ENCODE measurements at regions not wholly inside any gene's neighbourhood (a gene's known extent, or its start where the extent isn't known, plus 50 kb on each side); places are given as distances from the start of the nearest gene placed in this dataset.

DNA sequence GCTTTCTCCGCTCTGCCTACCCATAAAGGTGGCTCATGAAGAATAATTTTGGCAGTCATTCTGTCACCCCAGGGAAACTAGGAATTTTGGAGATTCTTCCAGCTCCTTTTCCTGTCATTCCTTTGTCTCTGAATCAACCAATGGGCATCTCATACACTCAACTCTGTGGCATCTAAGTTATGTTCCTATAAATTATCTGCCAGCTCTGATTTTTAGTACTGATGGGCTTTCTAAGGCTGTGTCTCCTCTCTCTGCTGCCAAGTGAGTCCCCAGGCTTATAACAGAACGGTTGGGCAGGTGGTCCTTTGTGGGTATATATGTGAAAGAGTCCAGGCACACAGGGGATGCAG lies 226.8 kb downstream of the NMUR2 start:
- H3K9me3 ChIP-seq: no peaks in the 10 kb centered on the region
- no peak for FAIRE-seq
- H3K27ac ChIP-seq: no peak overlapping the region
- no peak for TF ChIP-seq HOXA7 (CRISPR knock-in tag; IDR thresholded peaks at IDR 0.05)
- no peak for TF ChIP-seq ZFP36 (IDR thresholded peaks at IDR 0.05; ENCODE audit: borderline replicate concordance, partially characterized antibody)
- no peak for TF ChIP-seq ZC3H11A (IDR thresholded peaks at IDR 0.05)
- TF ChIP-seq ESRRA (IDR thresholded peaks at IDR 0.05; ENCODE audit: borderline replicate concordance, low read length): no peak
- TF ChIP-seq SMC3 (IDR thresholded peaks at IDR 0.05): no peak
- TF ChIP-seq PHF8 (IDR thresholded peaks at IDR 0.05; ENCODE audit: borderline replicate concordance, low read depth): no peak
- no peak overlapping the region for H3K4me2 ChIP-seq
- DNase-seq (ENCODE audit: low read depth in 1 of 2, low spot score in 1 of 2): no peak
- CTCF ChIA-PET: interaction anchor here (1.1 kb wide), 1 partner anchor 35 kb away, joined by 3 read pairs; no protein-coding TSS in a partner anchor
- 19% methylated on average over 2 of the region's 2 CpGs for WGBS (ENCODE audit: missing lambda C conversion rate)
- no peaks in the 10 kb centered on the region for H3K4me1 ChIP-seq
- H3K4me3 ChIP-seq: no peak overlapping the region
- no peak for ATAC-seq
- POLR2A ChIA-PET: no interaction called here

DNA sequence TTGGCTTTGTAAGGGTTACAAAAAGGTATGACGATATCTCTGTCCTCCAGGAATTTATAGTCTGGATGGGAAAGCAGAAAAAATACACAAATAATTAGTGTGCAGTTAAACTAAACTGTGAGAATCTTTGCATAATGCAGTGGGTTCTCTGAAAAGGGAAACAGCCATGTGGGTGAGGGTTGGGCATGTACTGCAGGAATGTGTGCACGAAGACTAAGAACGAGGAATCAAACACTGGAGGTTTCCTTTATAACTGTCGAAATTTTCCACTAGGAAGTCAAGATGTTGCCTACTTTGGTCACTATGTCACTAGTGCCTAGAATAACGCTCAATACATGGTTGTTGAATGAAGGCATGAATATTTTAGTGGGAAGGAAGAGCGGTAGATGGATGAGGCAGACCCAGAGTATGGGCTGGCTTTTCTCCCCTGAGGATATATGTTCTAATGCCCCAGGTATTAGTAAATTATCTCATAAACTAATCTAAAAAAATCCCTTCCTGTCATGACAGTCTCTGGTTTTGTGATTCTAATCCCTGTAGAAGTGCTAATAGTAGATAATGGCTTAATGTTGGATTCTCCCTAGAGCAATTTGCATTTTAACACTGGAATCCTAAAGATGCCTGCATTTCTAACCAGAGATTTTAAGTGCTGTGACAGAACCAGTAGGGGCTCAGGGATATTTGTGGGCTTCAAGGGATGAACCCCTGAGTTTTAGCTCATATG lies 227.3 kb downstream of the NMUR2 start:
- Histone ChIP-seq H3K27ac (no peak overlapping the region), H3K4me1 (no peaks in the 10 kb centered on the region), H3K4me3 (no peak overlapping the region), H3K9me3 (no peaks in the 10 kb centered on the region), H3K4me2 (no peak overlapping the region)
- FAIRE-seq: no peak
- CTCF ChIA-PET: interaction anchor here (1.1 kb wide), 1 partner anchor 35 kb away, joined by 3 read pairs; no protein-coding TSS in a partner anchor
- POLR2A ChIA-PET: no interaction called here
- TF ChIP-seq, protein P1, sequence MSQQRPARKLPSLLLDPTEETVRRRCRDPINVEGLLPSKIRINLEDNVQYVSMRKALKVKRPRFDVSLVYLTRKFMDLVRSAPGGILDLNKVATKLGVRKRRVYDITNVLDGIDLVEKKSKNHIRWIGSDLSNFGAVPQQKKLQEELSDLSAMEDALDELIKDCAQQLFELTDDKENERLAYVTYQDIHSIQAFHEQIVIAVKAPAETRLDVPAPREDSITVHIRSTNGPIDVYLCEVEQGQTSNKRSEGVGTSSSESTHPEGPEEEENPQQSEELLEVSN (IDR thresholded peaks at IDR 0.05; ENCODE audit: borderline replicate concordance, low read depth): no peak
- TF ChIP-seq RNF2 (IDR thresholded peaks at IDR 0.05; ENCODE audit: borderline replicate concordance, low read depth) (no peak), MAZ (IDR thresholded peaks at IDR 0.05; ENCODE audit: borderline replicate concordance, low read depth, low read length) (no peak), POLR2AphosphoS2 (conservative IDR thresholded peaks at IDR 0.05; ENCODE audit: low read length) (no peak)
- TF ChIP-seq, protein P2, sequence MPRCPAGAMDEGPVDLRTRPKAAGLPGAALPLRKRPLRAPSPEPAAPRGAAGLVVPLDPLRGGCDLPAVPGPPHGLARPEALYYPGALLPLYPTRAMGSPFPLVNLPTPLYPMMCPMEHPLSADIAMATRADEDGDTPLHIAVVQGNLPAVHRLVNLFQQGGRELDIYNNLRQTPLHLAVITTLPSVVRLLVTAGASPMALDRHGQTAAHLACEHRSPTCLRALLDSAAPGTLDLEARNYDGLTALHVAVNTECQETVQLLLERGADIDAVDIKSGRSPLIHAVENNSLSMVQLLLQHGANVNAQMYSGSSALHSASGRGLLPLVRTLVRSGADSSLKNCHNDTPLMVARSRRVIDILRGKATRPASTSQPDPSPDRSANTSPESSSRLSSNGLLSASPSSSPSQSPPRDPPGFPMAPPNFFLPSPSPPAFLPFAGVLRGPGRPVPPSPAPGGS (IDR thresholded peaks at IDR 0.05): no peak
- TF ChIP-seq, protein P3, sequence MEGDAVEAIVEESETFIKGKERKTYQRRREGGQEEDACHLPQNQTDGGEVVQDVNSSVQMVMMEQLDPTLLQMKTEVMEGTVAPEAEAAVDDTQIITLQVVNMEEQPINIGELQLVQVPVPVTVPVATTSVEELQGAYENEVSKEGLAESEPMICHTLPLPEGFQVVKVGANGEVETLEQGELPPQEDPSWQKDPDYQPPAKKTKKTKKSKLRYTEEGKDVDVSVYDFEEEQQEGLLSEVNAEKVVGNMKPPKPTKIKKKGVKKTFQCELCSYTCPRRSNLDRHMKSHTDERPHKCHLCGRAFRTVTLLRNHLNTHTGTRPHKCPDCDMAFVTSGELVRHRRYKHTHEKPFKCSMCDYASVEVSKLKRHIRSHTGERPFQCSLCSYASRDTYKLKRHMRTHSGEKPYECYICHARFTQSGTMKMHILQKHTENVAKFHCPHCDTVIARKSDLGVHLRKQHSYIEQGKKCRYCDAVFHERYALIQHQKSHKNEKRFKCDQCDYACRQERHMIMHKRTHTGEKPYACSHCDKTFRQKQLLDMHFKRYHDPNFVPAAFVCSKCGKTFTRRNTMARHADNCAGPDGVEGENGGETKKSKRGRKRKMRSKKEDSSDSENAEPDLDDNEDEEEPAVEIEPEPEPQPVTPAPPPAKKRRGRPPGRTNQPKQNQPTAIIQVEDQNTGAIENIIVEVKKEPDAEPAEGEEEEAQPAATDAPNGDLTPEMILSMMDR (IDR thresholded peaks at IDR 0.05): no peak
- TF ChIP-seq, protein P4, sequence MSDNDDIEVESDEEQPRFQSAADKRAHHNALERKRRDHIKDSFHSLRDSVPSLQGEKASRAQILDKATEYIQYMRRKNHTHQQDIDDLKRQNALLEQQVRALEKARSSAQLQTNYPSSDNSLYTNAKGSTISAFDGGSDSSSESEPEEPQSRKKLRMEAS (IDR thresholded peaks at IDR 0.05): no peak
- ATAC-seq: no peak
- no peak for DNase-seq (ENCODE audit: low read depth in 1 of 2, low spot score in 1 of 2)
- 12% methylated on average over 6 of the region's 6 CpGs for WGBS (ENCODE audit: missing lambda C conversion rate)

DNA sequence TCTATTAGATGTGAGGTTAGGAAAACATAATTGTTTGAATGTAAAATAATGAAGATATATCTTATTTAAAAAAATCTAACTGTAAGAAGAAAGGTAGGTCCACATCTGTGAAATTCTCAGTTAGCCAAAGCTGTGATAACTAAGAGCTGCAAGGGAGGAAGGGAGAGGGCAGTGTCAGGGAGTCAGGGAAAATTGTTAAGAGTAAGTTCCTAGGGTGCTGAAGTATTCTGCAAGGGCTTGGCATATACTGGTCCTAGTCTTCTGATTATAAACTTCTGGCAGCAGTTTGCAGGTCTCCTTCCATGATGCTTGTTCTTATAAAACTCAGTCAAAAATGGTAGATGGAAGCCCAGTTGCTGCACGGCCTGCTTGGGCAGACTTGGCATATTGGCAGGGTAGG lies 233.2 kb downstream of the NMUR2 start:
- DNase-seq (ENCODE audit: low read depth in 1 of 2, low spot score in 1 of 2) (no peak), ATAC-seq (no peak), FAIRE-seq (no peak)
- no peak overlapping the region for H3K4me3 ChIP-seq
- H3K4me1 ChIP-seq: no peaks in the 10 kb centered on the region
- ChIA-PET CTCF (interaction anchor here (2.0 kb wide), 1 partner anchor 29 kb away, joined by 5 read pairs; no protein-coding TSS in a partner anchor), POLR2A (no interaction called here)
- TF ChIP-seq, protein P1 (IDR thresholded peaks at IDR 0.05; ENCODE audit: borderline replicate concordance, low read depth): no peak
- TF ChIP-seq SMC3 (IDR thresholded peaks at IDR 0.05): no peak
- no peak overlapping the region for H3K4me2 ChIP-seq
- no peak overlapping the region for H3K27ac ChIP-seq
- WGBS (ENCODE audit: missing lambda C conversion rate): 5% methylated on average over 1 of the region's 1 CpG
- no peaks in the 10 kb centered on the region for H3K9me3 ChIP-seq
